ENCODE measurements at regions not wholly inside any gene's neighbourhood (a gene's known extent, or its start where the extent isn't known, plus 50 kb on each side); places are given as distances from the start of the nearest gene placed in this dataset.

DNA sequence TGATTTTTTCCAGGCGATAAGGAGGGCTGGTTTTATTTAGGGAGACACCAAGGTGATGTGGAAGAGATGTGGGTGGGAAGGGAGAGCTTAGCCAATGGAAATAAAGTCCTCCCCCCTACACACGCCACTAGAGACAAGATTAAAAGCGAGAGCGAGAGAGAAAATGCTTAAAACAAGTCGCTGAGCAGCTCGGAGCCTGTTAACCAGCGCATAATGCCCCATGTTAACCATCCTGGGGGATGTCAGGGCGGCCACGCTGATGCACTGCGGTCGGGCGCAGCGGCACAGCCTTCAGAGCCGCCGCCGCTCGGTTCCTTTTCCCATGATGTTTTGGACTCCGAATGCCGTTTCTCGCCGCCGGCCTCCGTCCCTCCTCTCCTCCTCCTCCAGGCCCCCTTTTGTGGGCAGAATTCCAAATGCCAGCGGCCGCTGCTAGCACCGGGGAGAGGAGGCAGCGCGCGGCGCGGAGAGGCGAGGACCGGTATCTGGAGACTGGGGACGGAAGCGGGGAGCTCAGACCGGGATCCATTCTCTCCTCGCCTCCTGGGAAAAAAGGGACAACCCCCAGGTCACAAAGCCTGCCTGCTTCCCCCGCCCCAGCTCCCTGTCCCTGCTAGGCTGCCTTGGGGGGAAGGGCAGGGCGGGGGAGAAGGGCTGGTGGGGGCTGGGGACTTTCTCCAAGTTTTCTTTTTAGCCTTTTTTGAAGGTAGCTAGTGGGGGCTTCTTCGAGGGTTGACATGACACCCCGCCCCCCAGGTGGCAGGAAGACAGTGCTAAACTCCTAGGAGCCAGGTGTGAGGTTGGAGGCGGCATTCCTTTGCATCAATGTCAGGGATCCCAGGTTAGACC, 98.1 kb upstream of the CCL2 start:
- Histone ChIP-seq H4K20me1 (ENCODE audit: insufficient read depth, low read length) (no peaks in the 10 kb centered on the region), H3K4me2 (ENCODE audit: low read depth, low read length) (no peak overlapping the region), H3K4me3 (ENCODE audit: low read length) (no peak overlapping the region), H3K9me3 (replicated peaks; ENCODE audit: insufficient read depth, low read length) (no peaks in the 10 kb centered on the region), H3K9me2 (replicated peaks; ENCODE audit: insufficient read depth, low read length) (no peaks in the 10 kb centered on the region), H3K4me1 (ENCODE audit: low read length) (no peaks in the 10 kb centered on the region), H3K36me3 (replicated peaks; ENCODE audit: insufficient read depth, low read length) (no peaks in the 10 kb centered on the region), H3K27me3 (replicated peaks; ENCODE audit: insufficient read depth, low read length) (no peaks in the 10 kb centered on the region), H3K27ac (ENCODE audit: low read length) (no peak overlapping the region), H3K9ac (ENCODE audit: low read length) (no peak overlapping the region), H2AFZ (ENCODE audit: low read length) (no peak overlapping the region), H3K79me2 (ENCODE audit: low read length) (no peaks in the 10 kb centered on the region), H3F3A (ENCODE audit: insufficient read depth, low read length) (no peaks in the 10 kb centered on the region)
- DNase-seq: no peak
- no peak for TF ChIP-seq EZH2phosphoT487 (IDR thresholded peaks at IDR 0.05; ENCODE audit: low read length)
- no peak for TF ChIP-seq CTCF (IDR thresholded peaks at IDR 0.05; ENCODE audit: low read length)
- TF ChIP-seq EZH2 (optimal IDR thresholded peaks at IDR 0.05; ENCODE audit: low read depth, low read length): no peak

DNA sequence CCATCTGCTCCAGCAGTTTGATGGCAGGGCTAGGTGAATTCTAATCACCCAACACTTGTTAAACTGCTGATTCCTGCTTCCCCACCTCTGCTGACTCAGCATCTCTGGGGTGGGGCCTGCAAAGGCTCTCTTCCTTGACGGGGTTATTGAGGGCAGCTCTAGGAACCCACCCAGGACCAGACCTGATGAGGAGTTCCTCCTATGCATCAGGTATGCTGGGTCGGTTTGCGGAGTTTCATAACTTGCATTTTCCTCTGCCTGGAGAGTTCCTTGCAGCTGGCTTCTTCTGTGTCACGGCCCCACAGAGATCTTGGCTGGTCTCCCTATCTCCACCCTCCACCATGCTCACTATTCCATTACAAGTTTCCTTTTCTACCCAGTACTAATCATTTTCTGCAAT, 93.4 kb upstream of the CCL2 start:
- Histone ChIP-seq H3K27ac (ENCODE audit: low read length) (no peak overlapping the region), H3K27me3 (replicated peaks; ENCODE audit: insufficient read depth, low read length) (no peaks in the 10 kb centered on the region), H3K9me2 (replicated peaks; ENCODE audit: insufficient read depth, low read length) (no peaks in the 10 kb centered on the region), H3K4me1 (ENCODE audit: low read length) (no peaks in the 10 kb centered on the region), H2AFZ (ENCODE audit: low read length) (no peak overlapping the region), H4K20me1 (ENCODE audit: insufficient read depth, low read length) (no peaks in the 10 kb centered on the region), H3K36me3 (replicated peaks; ENCODE audit: insufficient read depth, low read length) (no peaks in the 10 kb centered on the region), H3K4me2 (ENCODE audit: low read depth, low read length) (no peak overlapping the region), H3K79me2 (ENCODE audit: low read length) (no peaks in the 10 kb centered on the region), H3F3A (ENCODE audit: insufficient read depth, low read length) (no peaks in the 10 kb centered on the region), H3K4me3 (ENCODE audit: low read length) (no peak overlapping the region), H3K9ac (ENCODE audit: low read length) (no peak overlapping the region), H3K9me3 (replicated peaks; ENCODE audit: insufficient read depth, low read length) (no peaks in the 10 kb centered on the region)
- no peak for TF ChIP-seq CTCF (IDR thresholded peaks at IDR 0.05; ENCODE audit: low read length)
- TF ChIP-seq EZH2 (optimal IDR thresholded peaks at IDR 0.05; ENCODE audit: low read depth, low read length): no peak
- no peak for TF ChIP-seq EZH2phosphoT487 (IDR thresholded peaks at IDR 0.05; ENCODE audit: low read length)
- DNase-seq: no peak

DNA sequence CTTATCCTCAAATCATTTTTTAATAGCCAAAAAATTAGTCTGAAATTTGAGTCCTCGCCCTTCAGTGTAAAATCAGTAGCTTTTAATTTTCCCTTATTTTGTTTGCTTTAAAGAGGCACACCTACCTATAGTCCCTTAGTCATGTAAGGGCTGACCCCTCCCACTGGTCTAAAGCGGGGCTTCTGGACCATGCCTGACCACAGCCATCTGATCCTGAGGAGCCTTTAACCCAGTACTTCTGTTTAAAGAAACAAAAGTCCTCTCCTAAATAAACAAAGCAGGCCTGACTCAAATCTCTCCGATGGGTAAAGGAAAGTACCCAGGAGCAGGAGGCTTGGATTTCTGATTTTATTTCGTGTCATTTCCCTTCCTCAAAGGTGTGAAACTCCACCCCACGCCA, 92.0 kb upstream of the CCL2 start:
- Histone ChIP-seq H3K9me3 (replicated peaks; ENCODE audit: insufficient read depth, low read length) (no peaks in the 10 kb centered on the region), H3K27ac (ENCODE audit: low read length) (no peak overlapping the region), H3K79me2 (ENCODE audit: low read length) (no peaks in the 10 kb centered on the region), H3K4me2 (ENCODE audit: low read depth, low read length) (no peak overlapping the region), H3K27me3 (replicated peaks; ENCODE audit: insufficient read depth, low read length) (no peaks in the 10 kb centered on the region), H3F3A (ENCODE audit: insufficient read depth, low read length) (no peaks in the 10 kb centered on the region), H2AFZ (ENCODE audit: low read length) (no peak overlapping the region), H3K9ac (ENCODE audit: low read length) (no peak overlapping the region), H3K9me2 (replicated peaks; ENCODE audit: insufficient read depth, low read length) (no peaks in the 10 kb centered on the region), H3K4me1 (ENCODE audit: low read length) (no peaks in the 10 kb centered on the region), H3K36me3 (replicated peaks; ENCODE audit: insufficient read depth, low read length) (no peaks in the 10 kb centered on the region), H4K20me1 (ENCODE audit: insufficient read depth, low read length) (no peaks in the 10 kb centered on the region), H3K4me3 (ENCODE audit: low read length) (no peak overlapping the region)
- TF ChIP-seq EZH2phosphoT487 (IDR thresholded peaks at IDR 0.05; ENCODE audit: low read length) (no peak), EZH2 (optimal IDR thresholded peaks at IDR 0.05; ENCODE audit: low read depth, low read length) (no peak), CTCF (IDR thresholded peaks at IDR 0.05; ENCODE audit: low read length) (no peak)
- no peak for DNase-seq

All from MM.1S (cell line).